Erythroblast (primary cell): ENCODE measurements at regions not wholly inside any gene's neighbourhood (a gene's known extent, or its start where the extent isn't known, plus 50 kb on each side); places are given as distances from the start of the nearest gene placed in this dataset.

Source experiments
- GATA1 ChIP-seq: IDR thresholded peaks from 2 replicates; pipeline ENCODE4 v1.6.1; 2011; ENCODE audit warnings: low read depth, mild to moderate bottlenecking, control low read depth, low read length, moderate library complexity
- POLR2A ChIP-seq: IDR thresholded peaks from 2 replicates; pipeline ENCODE4 v1.6.1; 2011; ENCODE audit warnings: mild to moderate bottlenecking, low read length

GRCh38 chr7:142454862-142455261, 197.0 kb upstream of the PRSS58 start:
- no peak for TF ChIP-seq POLR2A
- no peak for TF ChIP-seq GATA1
